GM19397 (cell line): ENCODE measurements at regions not wholly inside any gene's neighbourhood (a gene's known extent, or its start where the extent isn't known, plus 50 kb on each side); places are given as distances from the start of the nearest gene placed in this dataset.
"Not testable (repeated sequence)": the region's sequence is repeated elsewhere in the genome, so short reads cannot be mapped to it uniquely, and the experiment has no call there.

Source experiments
- ATAC-seq: cut with Tn5 transposase; IDR thresholded peaks from one replicate; pipeline ENCODE4 v1.9.1; 2021; ENCODE audit warnings: mild to moderate bottlenecking, moderate library complexity; ENCODE audit not compliant: unreplicated experiment

DNA sequence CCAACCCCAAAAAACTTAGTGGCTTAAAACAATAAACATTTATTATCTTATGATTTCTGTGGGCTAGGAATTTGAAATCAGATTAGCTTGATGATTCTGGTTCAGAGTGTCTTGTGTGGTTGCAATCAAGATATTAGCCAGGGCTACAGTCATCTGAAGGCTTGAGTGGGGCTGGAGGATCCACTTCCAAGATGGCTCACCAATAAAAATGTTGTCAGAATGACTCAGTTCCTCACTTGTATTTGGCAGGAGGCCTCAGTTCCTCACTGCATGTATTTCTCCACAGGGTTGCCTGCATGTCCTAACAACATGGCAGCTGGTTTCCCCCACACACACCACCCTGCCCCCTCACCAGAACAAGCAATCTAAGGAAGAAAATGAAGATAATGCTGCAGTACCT, 98.2 kb upstream of the NIPBL start:
- no peak for ATAC-seq

DNA sequence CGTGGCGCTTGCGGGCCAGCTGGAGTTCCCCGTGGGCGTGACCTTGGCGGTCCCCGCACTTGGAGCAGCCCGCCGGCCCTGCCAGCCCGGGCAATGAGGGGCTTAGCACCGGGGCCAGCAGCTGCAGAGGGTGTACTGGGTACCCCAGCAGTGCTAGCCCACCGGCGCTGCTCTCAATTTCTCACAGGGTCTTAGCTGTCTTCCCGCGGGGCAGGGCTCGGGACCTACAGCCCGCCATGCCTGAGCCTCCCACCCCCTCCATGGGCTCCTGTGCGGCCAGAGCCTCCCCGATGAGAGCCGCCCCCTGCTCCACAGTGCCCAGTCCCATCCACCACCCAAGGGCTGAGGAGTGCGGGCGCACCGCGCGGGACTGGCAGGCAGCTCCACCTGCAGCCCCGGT, 94.0 kb upstream of the NIPBL start:
- not testable (repeated sequence) for ATAC-seq

- no peak for ATAC-seq
These were observed 90.0 kb upstream of the NIPBL start for GRCh38 chr5:36786448-36787012.

DNA sequence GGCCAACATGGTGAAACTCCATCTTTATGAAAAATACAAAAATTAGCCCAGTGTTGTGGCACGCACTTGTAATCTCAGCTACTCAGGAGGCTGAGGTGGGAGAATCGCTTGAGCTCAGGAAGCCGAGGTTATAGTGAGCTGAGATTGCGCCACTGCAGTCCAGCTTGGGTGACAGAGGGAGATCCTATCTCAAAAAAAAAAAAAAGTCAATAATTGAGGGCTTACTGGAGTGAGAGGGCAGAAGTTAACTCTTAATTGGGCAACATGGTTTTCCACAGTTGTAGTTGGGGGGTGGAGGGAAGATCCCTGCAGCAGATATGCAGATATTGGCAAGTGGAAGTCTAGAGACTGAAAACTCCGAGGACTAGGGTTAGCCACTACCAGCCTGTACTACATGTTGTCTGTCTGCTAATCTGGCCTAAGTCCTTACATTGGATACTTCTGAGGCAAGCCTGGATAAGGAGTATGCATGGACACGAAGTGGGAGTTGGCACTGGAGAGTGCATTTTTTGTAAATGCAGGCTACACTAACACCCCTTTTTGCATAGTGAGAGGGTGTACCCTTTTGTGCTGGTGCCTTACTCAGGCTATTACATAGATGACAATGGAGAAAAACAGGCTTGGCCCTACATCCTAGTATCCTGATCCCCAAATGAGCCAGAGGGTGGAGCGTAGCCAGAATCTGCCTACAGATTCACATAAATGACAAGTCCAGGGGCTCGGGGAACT, 89.0 kb upstream of the NIPBL start:
- no peak for ATAC-seq

DNA sequence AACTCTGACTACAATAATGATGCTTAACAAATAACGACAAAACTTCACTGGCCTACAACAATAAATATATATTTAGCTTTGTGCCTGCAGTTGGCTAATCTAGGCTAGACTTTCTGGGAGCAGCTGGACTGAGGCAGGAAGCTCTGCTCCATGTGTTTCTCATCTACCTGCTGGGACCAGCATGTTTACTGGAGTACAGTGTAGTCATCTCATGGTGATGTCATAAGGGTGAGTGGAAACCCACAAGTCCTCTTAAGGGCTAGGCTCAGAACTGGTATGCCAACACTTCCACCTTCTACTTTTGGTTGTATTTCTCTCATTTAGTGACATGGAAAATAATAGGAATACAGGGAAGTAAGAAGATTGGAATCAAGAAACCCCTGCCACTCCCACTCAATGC, 85.7 kb upstream of the NIPBL start:
- no peak for ATAC-seq

GRCh38 chr5:36792560-36793180, 83.9 kb upstream of the NIPBL start:
- no peak for ATAC-seq

- no peak for ATAC-seq
These were observed 81.2 kb upstream of the NIPBL start for GRCh38 chr5:36795366-36795765.

GRCh38 chr5:36796155-36796554, 80.4 kb upstream of the NIPBL start:
- no peak for ATAC-seq

DNA sequence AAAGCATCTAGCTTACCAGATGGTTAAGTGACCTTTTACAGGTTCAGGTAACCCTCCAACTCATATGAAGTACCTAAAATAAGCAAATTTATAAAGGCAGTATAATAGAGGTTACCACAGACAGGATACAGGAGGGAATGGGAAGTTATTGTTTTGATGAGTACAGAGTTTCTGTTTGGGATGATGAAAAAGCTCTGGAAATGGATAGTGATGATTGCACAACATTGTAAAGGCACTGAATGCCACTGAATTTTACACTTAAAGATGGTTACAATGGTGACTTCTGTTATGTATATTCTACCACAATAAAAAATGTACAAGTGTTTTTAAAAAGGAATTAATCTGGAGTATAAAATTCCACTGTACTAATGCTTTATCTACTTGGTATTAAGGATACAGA, 75.0 kb upstream of the NIPBL start:
- ATAC-seq: no peak

DNA sequence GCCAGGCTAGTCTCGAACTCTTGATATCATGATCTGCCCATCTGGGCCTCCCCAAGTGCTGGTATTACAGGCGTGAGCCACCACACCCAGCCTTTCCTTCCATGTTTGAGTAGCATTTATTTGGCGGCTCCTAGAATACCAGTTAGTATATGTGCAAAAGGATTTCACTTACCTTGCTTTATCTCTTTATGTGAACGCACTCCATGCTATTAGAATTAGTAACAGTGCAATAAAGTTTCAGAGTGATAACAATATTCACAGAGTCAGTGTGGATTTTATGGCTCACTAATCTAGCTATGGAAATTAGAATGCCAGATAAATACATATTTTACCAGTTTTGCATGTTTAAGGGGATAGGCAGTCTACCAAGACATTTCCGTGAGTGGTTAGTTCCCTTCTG, 74.4 kb upstream of the NIPBL start:
- ATAC-seq: no peak

DNA sequence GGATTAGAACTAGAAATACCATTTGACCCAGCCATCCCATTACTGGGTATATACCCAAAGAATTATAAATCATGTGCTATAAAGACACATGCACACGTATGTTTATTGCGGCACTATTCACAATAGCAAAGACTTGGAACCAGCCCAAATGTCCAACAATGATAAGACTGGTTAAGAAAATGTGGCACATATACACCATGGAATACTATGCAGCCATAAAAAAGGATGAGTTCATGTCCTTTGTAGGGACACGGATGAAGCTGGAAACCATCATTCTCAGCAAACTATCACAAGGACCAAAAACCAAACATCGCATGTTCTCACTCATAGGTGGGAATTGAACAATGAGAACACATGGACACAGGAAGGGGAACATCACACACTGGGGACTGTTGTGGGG, 63.3 kb upstream of the NIPBL start:
- ATAC-seq: not testable (repeated sequence)

- no peak for ATAC-seq
These were observed 60.7 kb upstream of the NIPBL start for GRCh38 chr5:36815871-36816270.

GRCh38 chr5:36820900-36821299, 55.7 kb upstream of the NIPBL start:
- no peak for ATAC-seq

- ATAC-seq: no peak
These were observed 49.9 kb upstream of the NIPBL start for GRCh38 chr5:36826694-36827093.
